Transverse colon (tissue), 4 donors: ENCODE measurements at regions not wholly inside any gene's neighbourhood (a gene's known extent, or its start where the extent isn't known, plus 50 kb on each side); places are given as distances from the start of the nearest gene placed in this dataset.

ENCODE experiments used
- CTCF ChIP-seq, 5 experiments: fragments of 200-600 bp in 3 of 5; fragments of 450-650 bp in 2 of 5; sonication (generic) in 3 of 5; IDR thresholded peaks; 1 replicate in 2 of 5; 2 replicates in 3 of 5; pipeline ENCODE4 v1.5.1; 2016 to 2017; ENCODE audit warnings: antibody characterized with exemption in 5 of 5, inconsistent platforms in 3 of 5, mild to moderate bottlenecking in 2 of 5, moderate library complexity in 1 of 5
- EP300 ChIP-seq: sonication (generic); formaldehyde crosslinking; IDR thresholded peaks from one replicate; pipeline ENCODE4 v1.6.1; 2017; ENCODE audit warnings: antibody characterized with exemption, low read depth
- POLR2A ChIP-seq: fragments of 450-650 bp; IDR thresholded peaks from one replicate; pipeline ENCODE4 v1.6.1; 2016; ENCODE audit warnings: antibody characterized with exemption, mild to moderate bottlenecking, moderate library complexity
- POLR2AphosphoS5 ChIP-seq, 3 donors: sonication (generic); formaldehyde crosslinking; IDR thresholded peaks; one replicate each; pipeline ENCODE4 v1.6.1; 2016; ENCODE audit warnings: antibody characterized with exemption in 3 of 3

DNA sequence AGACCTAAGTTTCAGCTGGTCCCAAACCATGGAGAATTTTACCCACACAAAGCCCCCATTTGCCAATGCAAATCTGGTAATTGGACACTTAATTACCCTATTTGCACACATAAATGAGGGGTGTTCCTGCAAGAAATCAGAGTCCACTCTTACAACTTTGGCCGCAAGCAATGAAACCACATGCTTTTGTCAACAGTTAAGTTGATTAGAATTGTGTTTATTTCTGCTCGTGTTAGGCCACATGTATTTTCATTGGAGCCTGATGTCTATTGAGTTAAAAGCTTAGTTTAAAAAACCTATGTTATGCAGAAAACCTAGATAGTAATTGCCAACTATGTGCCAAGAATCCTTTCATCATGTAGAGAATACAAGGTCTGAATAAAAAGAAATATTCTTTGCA lies 153.8 kb upstream of the CMC1 start:
- TF ChIP-seq CTCF (IDR thresholded peaks at IDR 0.05) (no peak), POLR2A (no peak), POLR2AphosphoS5 (IDR thresholded peaks at IDR 0.05) (no peak), EP300 (no peak)
